ENCODE measurements at regions not wholly inside any gene's neighbourhood (a gene's known extent, or its start where the extent isn't known, plus 50 kb on each side); places are given as distances from the start of the nearest gene placed in this dataset.

DNA sequence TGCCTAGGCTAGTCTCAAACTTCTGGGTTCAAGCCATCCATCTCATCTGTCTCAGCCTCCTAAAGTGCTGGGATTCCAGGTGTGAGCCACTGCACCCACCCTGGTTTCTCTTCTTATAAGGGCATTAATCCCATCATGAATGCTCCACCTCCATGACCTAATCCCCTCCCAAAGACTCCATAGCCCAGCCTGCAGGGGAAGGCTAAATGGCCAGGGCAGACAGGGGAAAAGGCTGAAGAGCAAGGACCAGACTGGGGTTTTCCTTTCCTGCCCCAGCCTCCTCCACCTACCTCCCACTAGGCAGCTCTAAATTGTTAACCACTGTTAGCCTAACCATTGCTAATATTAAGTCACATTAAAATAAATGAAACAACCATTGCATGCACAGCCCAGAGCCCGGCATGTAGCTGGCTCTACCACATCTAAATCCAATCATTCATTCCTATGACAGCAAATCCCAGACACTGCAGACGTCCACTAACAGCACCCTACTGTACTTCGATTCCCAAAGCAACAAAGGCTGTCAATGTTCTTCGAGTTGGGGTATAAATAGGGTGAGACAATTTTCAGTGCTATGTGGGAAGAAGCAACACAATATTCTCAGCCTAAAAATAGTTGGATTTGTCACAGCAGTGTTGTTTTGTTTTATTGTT is 243.2 kb upstream of the ARID1B start:
- intact Hi-C loops (cut with micrococcal nuclease): no loop called here

DNA sequence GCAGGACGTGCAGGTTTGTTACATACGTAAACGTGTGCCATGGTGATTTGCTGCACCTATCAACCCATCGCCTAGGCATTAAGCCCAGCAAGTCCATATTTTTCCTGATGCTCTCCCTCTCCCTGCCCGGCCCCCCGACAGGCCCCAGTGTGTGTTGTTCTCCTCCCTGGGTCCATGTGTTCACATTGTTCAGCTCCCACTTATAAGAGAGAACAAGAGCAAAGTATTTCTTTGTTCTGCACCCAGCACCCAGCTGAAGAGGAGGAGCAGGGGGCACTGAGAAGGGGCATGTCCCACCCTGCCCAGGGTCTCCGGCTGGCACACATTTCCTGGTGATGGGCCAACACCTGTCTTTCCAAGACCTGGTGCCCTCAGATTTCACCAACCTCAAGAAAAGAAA is 251.1 kb upstream of the ARID1B start:
- intact Hi-C loops (cut with micrococcal nuclease): no loop called here

DNA sequence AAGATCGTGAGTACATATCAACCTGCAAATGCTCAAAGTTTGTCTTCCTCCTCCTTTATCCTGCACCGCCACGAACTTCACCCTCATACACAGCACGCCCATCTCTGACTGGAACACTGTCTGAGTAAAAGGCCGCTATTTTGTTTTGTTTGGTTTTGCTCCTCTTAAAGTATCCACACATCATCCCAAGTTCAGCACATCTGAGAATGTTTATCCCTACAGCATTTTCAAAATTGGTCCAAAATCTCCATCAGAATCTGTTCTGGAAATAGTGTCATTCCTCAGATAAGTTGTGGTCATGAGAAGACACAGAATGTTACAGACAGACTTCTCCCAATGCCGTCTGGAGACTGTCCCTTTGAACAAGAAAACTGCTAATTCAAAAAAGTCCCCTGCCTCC is 251.6 kb upstream of the ARID1B start:
- intact Hi-C loops (cut with micrococcal nuclease): no loop called here

DNA sequence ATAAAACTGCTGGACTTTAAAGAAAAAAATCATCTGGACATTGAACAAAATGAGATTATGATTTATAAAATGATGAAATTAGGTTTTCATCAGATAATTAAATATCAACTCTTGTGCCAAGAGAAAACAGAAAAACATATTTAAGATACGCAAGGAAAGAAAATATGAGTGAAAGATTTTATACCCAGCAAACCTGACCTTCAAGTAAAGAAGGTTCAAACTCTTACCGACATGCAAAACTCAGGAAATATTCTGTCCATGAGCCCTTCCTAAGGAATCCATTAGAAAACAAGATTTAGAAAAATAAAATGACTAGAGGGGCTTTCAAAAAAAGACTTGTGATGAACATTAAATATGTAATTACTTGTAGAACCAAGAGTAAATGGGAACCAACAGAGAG is 257.2 kb upstream of the ARID1B start:
- intact Hi-C loops (cut with micrococcal nuclease): no loop called here

DNA sequence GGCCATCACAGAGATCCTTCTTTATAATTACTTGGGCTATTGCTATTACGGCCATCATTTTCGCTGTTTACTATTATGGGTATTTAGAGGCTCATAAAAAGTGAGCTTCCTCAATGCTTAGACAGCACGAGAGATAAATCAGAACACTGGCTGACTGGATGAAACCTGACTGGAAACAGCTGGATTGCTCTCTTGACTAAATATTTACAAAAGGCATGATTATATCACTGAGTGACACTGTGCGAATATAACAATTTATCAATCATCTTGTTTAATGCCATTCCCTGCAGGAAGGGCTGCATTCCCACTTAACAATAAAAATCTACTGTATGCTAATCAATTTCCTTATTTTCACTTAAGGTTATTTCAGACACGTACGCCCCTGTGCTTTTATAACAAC is 260.1 kb upstream of the ARID1B start:
- intact Hi-C loops (cut with micrococcal nuclease): no loop called here

DNA sequence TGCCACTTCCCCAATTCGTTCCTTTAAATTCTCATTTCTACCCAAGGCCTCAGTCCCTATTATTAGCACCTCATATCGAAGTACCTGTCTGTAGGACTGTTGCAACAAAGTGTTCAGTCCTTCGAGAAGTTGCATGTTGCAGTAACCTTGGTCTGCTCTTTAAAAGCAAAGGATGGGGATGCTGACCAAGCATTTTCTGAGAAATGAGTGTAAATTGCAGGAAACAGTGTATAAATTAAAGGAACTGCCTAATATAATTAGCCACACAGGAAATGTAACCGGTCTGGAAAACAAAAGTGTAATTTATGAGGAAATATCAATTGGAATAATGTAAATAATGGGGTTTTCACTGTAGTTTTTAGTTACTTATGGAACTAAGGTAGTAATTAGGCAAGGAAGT is 261.9 kb upstream of the ARID1B start:
- intact Hi-C loops (cut with micrococcal nuclease): no loop called here

DNA sequence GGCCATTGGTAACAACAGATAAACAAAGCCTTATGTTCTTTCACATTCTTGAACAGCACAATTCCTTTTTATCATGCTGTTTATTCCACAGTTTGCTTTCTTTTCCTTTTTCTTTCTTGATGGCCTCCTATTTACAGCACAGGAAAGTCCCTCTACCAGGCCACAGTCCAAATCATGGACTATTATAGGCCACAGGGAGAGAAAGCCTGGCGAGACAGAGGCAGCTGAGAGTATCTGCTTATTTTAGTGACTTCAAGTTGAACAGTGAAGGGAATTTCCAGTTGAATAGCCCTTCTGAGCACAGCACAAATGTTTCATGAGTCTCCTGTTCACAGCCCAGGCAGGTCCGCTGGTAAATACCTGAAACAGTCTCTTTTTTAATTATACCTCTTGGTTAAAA is 263.7 kb upstream of the ARID1B start:
- intact Hi-C loops (cut with micrococcal nuclease): no loop called here

DNA sequence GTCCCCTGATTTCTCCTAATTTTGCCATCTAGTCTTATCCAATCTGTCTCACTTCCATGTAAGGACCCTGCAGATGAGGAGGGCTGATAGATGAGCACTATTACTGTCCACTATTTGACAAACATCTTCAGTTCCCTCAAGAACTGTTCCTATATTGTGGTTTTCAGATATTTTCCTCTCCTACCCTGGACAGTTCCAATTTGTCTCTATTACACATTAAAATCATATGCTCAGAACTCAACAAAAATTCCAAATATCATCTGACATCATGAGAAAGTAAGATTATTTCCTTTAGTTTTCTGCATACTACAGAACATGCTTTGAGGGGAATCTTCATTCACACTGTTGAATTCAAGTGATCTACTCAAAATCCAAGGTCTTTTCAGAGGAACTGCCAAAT is 265.6 kb upstream of the ARID1B start:
- intact Hi-C loops (cut with micrococcal nuclease): no loop called here

DNA sequence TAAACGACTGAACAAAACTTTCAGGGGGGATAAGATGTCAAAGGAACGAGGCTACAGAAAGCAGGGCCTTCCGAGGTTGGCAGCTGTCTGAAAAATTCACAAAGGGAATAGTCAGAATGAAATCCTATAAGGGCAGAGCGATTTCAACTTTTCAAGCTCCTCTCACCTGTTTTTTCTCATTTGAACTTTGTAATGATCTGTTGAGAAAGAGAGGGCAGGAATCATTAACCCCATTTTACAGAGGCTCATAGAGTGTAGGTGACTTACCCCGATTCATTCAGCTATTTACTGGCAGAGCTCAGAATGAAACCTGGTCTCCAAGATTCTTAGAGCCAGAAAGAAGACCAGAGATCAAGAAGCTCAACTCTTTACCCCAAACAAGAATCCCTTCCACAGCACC is 266.1 kb upstream of the ARID1B start:
- intact Hi-C loops (cut with micrococcal nuclease): no loop called here

DNA sequence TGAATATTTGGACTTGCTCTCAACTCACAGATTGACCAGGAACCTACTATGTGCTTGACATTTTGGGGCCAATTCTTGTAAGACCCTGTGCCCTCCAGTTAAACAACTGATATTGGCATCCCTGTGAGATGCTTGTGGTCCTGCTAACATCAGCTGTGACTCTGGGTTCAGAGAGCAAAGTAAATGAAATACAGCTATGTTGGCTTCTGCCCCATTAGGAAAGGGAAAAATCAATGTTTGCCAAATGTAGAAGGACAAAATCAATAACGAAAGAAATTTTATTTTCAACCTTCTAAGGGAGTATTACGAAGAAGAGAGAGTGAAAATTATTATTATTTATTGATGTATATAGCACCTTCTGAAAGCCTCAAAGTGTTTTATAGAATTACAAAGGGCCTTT is 266.9 kb upstream of the ARID1B start:
- intact Hi-C loops (cut with micrococcal nuclease): no loop called here

DNA sequence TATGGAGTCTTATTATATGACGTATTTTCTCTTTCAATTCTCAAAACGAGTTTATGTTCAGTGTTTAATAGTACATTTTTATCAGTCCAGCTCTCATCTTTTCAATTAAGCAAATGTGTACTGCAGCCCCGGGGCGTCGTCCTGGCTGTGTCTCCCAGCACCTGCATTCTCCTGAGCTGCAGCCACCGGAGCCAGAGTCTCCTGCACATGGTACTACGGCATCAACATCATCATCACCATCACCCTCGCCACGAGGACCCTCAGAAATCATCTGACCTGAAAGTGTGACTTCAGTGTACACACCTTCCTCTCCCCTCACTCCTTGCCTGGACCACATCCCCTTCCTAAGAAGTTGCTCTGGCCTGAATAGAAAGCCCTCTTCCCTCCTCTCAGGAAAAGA is 267.7 kb upstream of the ARID1B start:
- intact Hi-C loops (cut with micrococcal nuclease): no loop called here

DNA sequence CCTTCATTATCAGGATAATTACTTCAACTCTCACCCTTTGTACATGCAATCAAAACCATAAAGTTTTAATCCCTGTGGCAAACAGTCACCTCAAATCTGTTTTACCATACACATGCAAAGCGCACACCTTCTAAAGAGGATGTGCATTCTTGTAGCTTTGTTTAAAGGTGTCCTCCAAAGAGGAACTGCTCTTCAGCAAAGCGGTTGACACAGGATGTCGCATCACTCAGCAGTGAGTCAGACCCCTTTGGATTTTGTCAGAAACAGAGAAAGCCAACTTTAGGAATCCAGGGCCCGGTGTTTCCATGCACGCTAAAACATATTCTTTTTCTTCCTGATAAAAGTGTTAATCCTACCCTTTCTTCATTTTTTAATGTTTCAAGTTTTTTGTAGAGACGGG is 268.3 kb upstream of the ARID1B start:
- intact Hi-C loops (cut with micrococcal nuclease): no loop called here

DNA sequence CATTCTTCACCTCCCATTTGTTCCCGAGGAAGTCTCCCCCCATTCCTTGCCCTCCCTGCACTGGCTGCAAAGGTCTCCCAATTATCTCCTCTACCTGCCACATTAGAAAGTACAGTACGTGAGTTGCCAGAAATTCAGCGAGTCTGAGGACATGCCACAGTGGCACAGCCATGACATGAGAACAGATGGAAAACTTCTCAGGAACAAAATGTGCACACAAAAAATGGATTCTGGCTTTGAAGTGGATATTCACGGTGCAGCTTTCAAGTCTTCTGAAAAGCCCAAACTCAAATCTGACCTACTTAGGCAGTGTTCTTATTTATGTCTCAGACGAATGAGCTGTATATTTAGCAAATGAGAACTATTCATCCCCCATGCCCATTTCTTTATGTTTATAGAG is 269.1 kb upstream of the ARID1B start:
- intact Hi-C loops (cut with micrococcal nuclease): no loop called here

DNA sequence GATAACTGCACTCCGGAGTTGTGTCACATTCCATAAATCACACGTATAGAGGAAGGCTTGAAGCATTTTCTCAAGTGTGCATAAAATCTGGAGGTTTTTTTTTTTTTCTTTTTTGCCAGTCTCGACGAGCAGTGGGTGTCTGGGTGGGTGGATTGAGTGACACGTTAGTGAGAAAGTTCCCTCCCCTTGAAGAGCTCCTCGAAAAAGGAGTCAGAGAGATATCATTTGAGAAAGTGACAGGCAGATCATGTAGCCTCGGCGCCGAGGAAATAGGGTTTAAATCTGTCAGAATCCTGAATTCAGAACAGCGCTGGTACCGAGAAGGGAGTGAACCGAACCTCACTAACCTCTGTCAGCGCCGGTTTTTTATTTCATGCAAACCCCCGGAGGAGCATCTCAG is 269.5 kb upstream of the ARID1B start:
- intact Hi-C loops (cut with micrococcal nuclease): no loop called here

DNA sequence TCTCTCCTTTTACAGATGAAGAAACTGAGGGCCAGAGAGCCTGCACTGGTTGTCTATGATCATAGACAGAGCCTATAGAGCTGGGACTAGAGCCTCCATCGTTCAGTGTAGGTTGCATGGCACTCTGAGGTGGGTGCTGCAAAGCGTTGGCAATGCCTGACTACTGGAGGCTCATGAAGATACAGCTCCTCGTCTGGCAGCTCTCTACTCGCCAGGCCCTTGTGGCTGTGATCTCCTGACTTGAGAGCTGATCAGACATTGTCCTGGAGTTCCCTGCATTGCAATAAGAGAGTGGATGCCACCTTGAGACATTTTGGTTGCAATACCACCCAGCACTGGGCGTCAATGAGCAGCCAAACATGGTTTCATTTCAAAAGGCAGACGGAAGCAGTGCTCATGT is 270.1 kb upstream of the ARID1B start:
- intact Hi-C loops (cut with micrococcal nuclease): no loop called here

DNA sequence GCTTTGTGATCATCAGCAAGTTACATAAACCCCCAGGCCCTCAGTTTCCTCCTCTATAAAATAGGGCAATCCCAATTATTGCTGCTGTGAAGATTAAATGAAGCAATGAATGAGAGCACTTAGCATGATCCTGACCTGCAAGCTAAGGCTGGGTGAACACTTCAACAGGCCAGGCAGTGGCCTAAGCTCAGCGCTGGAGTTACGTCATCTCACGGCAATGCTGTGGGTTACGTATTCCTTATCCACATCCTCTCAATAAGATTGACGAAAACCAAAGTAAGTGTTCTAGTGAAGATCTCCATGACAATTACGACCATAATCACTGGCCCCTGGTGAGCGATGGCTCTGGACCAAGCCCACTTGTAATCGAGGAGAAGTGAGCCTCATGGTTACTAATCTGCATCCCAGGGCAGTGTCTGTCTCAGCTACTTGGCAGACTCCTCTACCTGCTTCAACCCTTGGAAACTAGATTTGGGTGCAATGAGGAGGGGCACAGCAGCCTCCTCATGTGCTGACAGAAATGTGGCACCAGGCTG is 274.1 kb upstream of the ARID1B start:
- intact Hi-C loops (cut with micrococcal nuclease): no loop called here

DNA sequence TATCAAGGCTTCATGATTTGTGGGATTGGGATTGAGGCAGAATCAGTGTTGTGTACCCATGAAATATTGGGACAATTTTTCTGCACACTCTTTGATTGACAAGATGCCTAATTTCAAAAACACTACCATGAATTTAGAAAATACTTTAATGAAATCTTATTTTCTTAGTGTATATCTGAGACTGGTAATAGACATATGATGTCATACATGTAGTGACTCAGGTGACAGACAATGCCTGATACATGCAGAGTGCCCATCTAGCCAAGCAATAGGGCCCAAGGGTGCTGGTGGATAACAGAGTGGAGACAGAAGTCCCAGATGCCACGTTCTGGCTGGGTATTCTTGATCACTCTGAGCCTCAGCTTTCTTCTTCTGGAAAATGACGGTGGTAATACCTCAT is 279.6 kb upstream of the ARID1B start:
- intact Hi-C loops (cut with micrococcal nuclease): no loop called here

DNA sequence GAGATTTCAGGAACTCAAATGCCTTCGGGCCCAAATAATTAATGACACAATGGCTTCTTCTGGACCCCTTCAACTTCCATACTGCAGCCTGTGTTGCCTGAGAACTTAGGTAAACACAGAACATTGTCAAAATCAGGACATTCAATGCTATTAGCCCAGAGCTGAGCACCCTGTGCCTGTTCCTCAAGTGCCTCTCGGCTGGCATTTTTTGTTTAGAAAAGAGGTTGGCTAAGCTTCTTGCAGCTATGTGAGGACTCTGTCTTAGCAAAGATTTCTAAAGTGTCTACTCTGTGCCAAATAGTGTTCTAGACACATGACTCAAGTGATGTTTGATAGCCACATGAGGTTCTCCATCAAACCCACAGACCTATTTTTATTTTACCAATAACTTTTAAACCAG is 289.3 kb upstream of the ARID1B start:
- intact Hi-C loops (cut with micrococcal nuclease): no loop called here

DNA sequence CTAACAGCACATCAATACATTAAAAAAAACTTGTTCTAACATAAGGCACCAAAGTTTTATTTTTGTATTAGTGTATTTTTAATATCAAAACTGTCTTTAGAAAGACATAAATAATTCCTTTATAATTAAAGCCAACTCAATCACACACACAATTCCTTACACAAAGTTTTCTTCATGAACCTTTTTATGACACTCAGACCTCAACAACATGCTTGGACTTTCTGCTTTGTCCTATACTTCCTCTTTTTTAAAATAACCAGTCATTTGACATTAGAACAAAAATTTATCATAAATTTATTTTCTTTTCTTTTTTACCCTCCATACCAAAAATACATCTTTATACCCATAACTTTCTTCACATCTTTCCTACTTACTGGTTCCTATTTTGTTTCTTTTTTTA is 292.0 kb upstream of the ARID1B start:
- intact Hi-C loops (cut with micrococcal nuclease): no loop called here

DNA sequence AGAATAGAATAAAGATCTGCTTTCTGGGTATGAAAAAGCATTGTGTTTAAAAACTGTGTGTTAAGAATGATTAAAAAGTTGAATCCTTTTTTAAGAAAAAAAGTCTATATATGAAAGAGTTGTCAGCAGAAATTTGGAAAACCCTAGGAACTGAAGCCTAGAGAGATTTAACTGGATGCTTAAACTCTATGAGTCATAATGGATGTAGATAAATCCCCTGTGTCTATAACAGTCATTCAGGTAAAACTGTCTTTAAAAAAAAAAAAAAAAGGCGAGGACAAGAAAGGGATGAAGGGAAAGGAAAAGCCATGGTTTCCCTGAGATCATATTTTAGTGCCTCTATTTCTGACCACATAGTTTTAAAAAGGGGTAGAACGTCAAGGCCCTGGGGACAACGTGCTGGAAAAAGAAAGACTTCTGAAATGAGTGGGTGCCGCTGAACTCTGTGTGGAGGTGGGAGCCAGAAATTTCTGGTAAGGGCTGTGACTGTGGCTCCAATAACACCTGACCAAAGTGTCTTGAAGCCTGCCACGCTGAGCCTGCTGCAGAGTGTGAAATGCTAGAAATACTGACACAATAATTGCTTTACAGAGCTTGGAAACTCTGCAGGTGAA is 302.6 kb upstream of the ARID1B start:
- intact Hi-C loops (cut with micrococcal nuclease): no loop called here

DNA sequence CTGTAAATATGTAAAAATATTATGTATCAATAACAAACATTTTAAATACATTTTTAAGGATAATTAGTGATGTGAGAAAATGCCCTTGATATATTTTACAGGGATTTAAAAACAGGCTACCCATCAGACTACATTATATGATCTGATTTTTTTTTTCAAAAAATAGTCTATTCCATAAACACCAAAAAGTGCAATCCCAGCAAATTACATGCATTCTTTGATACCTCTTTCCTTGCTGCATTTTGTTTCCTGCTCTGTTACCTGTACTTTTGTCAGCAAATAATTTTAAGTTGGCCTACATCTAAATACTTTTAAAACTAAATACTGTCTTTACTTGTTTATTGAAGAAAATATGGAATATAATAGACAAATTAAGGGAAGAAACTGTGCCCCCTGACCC is 306.2 kb upstream of the ARID1B start:
- intact Hi-C loops (cut with micrococcal nuclease): no loop called here

DNA sequence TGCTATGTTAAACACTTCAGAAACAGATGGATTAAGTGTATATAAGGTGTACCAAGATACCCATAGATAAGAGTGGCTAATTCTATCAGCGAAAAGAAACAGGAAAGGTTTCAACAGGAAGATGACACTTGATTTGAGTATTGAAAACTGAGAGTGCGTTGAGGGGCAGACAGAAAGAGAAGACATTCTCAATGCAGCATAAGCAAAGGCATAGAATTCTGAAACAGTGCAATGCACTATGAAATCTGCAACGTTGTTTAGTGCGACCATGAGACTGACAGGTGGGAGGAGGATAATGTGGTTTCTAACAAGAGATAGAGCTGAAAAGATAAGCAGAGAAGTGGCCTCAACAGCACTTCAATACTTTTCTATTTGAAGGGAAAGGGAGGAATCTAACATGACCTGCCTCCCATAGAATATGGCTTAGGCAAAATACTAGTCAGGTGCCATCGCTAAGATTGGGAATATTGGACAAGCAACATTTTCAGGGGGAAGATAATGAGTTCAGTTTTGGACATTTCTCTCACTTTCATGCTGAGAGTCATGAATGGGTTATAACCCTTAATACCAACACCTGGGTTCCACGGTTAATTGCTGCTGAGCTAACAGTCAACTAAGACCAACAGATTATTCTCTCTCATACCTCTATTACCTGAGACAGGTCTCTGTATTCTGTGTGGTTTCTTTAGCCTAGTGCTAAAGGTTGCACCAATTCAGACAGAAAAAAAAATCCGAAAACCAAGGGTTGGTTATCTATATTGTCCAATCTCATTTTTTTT is 312.9 kb upstream of the ARID1B start:
- intact Hi-C loops (cut with micrococcal nuclease): no loop called here

DNA sequence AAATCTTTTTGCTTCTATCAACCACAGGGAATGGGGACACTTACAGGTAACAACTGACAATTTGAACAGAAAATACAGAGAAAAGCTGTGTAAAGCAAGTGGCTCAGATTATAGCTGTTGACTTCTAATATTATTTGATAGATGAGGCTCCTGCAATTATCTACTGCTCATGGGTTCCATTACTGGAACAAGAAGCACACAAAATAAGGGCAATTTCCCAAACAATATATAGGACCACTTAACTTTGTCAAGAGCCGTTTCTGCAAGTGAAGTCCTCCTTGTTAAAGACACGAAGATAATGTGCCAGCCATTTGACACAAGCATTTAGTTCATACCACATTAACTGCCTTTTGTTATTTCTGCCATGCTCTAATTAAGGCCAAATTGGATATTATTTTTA is 315.5 kb upstream of the ARID1B start:
- intact Hi-C loops (cut with micrococcal nuclease): no loop called here

Data from T-helper 2 cell treated with Interferon-gamma antibody and Interleukin-4, amounts not matched to agents 100 ng/mL and 5 ng/mL, for 36 hours (primary cell).